ENCODE measurements at regions not wholly inside any gene's neighbourhood (a gene's known extent, or its start where the extent isn't known, plus 50 kb on each side); places are given as distances from the start of the nearest gene placed in this dataset.
"Not testable (repeated sequence)": the region's sequence is repeated elsewhere in the genome, so short reads cannot be mapped to it uniquely, and the experiment has no call there.

GRCh38 chr3:6396631-6397030 is 464.3 kb upstream of the GRM7 start:
- Histone ChIP-seq H3K9me2 (replicated peaks; ENCODE audit: insufficient read depth, low read length) (no peaks in the 10 kb centered on the region), H3K79me2 (ENCODE audit: low read length) (no peaks in the 10 kb centered on the region), H3K36me3 (replicated peaks; ENCODE audit: insufficient read depth, low read length) (no peaks in the 10 kb centered on the region), H2AFZ (ENCODE audit: low read length) (no peak overlapping the region), H3K9ac (ENCODE audit: low read length) (no peak overlapping the region), H3K4me2 (ENCODE audit: low read depth, low read length) (no peak overlapping the region), H3K4me3 (ENCODE audit: low read length) (no peak overlapping the region), H4K20me1 (ENCODE audit: insufficient read depth, low read length) (no peaks in the 10 kb centered on the region), H3K4me1 (ENCODE audit: low read length) (no peaks in the 10 kb centered on the region), H3K9me3 (replicated peaks; ENCODE audit: insufficient read depth, low read length) (no peaks in the 10 kb centered on the region), H3K27ac (ENCODE audit: low read length) (no peak overlapping the region), H3F3A (ENCODE audit: insufficient read depth, low read length) (no peaks in the 10 kb centered on the region), H3K27me3 (replicated peaks; ENCODE audit: insufficient read depth, low read length) (no peaks in the 10 kb centered on the region)
- TF ChIP-seq, protein P1, sequence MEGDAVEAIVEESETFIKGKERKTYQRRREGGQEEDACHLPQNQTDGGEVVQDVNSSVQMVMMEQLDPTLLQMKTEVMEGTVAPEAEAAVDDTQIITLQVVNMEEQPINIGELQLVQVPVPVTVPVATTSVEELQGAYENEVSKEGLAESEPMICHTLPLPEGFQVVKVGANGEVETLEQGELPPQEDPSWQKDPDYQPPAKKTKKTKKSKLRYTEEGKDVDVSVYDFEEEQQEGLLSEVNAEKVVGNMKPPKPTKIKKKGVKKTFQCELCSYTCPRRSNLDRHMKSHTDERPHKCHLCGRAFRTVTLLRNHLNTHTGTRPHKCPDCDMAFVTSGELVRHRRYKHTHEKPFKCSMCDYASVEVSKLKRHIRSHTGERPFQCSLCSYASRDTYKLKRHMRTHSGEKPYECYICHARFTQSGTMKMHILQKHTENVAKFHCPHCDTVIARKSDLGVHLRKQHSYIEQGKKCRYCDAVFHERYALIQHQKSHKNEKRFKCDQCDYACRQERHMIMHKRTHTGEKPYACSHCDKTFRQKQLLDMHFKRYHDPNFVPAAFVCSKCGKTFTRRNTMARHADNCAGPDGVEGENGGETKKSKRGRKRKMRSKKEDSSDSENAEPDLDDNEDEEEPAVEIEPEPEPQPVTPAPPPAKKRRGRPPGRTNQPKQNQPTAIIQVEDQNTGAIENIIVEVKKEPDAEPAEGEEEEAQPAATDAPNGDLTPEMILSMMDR (IDR thresholded peaks at IDR 0.05; ENCODE audit: low read length) = no peak
- TF ChIP-seq EZH2phosphoT487 (IDR thresholded peaks at IDR 0.05; ENCODE audit: low read length) = no peak
- no peak for TF ChIP-seq EZH2 (optimal IDR thresholded peaks at IDR 0.05; ENCODE audit: low read depth, low read length)
- DNase-seq = no peak

DNA sequence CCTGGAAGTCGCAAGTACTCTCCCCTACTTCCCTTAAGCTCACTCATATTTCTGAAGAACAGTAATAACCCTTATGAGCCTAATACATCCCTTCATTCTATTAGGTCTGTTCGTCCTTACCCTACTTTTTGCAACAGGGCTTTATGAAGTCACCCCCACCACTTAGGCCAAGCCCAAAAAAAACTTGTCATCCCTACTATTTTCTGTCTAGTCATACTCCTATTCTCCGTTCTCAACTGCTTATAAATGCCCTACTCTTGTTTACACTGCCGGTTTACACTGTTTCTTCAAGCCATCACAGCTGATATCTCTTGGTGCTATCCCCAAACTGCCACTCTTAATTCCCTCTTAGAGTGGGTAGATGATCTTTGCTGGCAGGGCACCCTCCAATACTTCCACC is 458.2 kb upstream of the GRM7 start:
- not testable (repeated sequence) for H3K9me2 ChIP-seq (replicated peaks; ENCODE audit: insufficient read depth, low read length); DNase-seq; H3F3A ChIP-seq (ENCODE audit: insufficient read depth, low read length); H3K27me3 ChIP-seq (replicated peaks; ENCODE audit: insufficient read depth, low read length); H3K36me3 ChIP-seq (replicated peaks; ENCODE audit: insufficient read depth, low read length); H3K4me3 ChIP-seq (ENCODE audit: low read length); H3K9ac ChIP-seq (ENCODE audit: low read length); H2AFZ ChIP-seq (ENCODE audit: low read length); H3K4me2 ChIP-seq (ENCODE audit: low read depth, low read length); H3K9me3 ChIP-seq (replicated peaks; ENCODE audit: insufficient read depth, low read length); H3K27ac ChIP-seq (ENCODE audit: low read length); H3K4me1 ChIP-seq (ENCODE audit: low read length); H3K79me2 ChIP-seq (ENCODE audit: low read length); H4K20me1 ChIP-seq (ENCODE audit: insufficient read depth, low read length)

- not testable (repeated sequence) for H3F3A ChIP-seq (ENCODE audit: insufficient read depth, low read length); H3K4me1 ChIP-seq (ENCODE audit: low read length); H3K36me3 ChIP-seq (replicated peaks; ENCODE audit: insufficient read depth, low read length); H3K27me3 ChIP-seq (replicated peaks; ENCODE audit: insufficient read depth, low read length); H3K9me3 ChIP-seq (replicated peaks; ENCODE audit: insufficient read depth, low read length); H3K9ac ChIP-seq (ENCODE audit: low read length); H3K4me3 ChIP-seq (ENCODE audit: low read length); H3K4me2 ChIP-seq (ENCODE audit: low read depth, low read length); H3K9me2 ChIP-seq (replicated peaks; ENCODE audit: insufficient read depth, low read length); H3K79me2 ChIP-seq (ENCODE audit: low read length); H2AFZ ChIP-seq (ENCODE audit: low read length); DNase-seq; H4K20me1 ChIP-seq (ENCODE audit: insufficient read depth, low read length); H3K27ac ChIP-seq (ENCODE audit: low read length)
Measured at GRCh38 chr3:6406923-6407322, 454.0 kb upstream of the GRM7 start.

DNA sequence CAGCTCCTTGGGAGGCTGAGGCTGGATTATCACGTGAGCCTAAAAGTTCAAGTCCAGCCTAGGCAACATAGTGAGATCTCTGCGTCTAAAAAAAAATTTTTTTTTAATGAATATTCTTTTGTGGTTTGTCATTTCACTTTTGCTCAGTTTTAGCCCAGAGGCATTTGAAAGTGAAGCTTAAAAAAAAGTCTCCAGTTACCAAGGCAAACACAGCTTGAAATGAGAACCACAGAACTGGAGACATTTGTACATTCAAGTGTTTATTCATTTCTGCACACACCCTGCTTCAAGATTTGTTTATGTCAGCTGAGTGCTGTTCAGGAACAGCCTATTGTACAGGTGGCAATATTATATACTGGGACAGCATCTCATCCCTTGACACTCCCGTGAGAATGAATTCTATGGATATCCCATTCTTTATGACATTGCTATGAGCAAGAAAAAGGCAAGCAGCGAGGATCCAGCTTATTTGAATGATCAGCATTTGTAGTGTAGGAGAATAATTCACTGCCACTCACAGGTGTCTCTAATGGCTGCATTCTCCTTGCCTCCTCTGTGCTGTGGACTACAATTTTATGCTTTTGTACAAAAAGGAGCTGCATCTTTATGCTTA is 444.8 kb upstream of the GRM7 start:
- Histone ChIP-seq H3K27me3 (replicated peaks; ENCODE audit: insufficient read depth, low read length) (no peaks in the 10 kb centered on the region), H3K9me3 (replicated peaks; ENCODE audit: insufficient read depth, low read length) (no peaks in the 10 kb centered on the region), H3K4me2 (ENCODE audit: low read depth, low read length) (no peak overlapping the region), H2AFZ (ENCODE audit: low read length) (no peak overlapping the region), H3K4me3 (ENCODE audit: low read length) (no peak overlapping the region), H3K27ac (ENCODE audit: low read length) (no peak overlapping the region), H3K79me2 (ENCODE audit: low read length) (no peaks in the 10 kb centered on the region), H3K9me2 (replicated peaks; ENCODE audit: insufficient read depth, low read length) (no peaks in the 10 kb centered on the region), H3K36me3 (replicated peaks; ENCODE audit: insufficient read depth, low read length) (no peaks in the 10 kb centered on the region), H4K20me1 (ENCODE audit: insufficient read depth, low read length) (no peaks in the 10 kb centered on the region), H3F3A (ENCODE audit: insufficient read depth, low read length) (no peaks in the 10 kb centered on the region), H3K4me1 (ENCODE audit: low read length) (no peaks in the 10 kb centered on the region), H3K9ac (ENCODE audit: low read length) (no peak overlapping the region)
- no peak for TF ChIP-seq EZH2phosphoT487 (IDR thresholded peaks at IDR 0.05; ENCODE audit: low read length)
- no peak for TF ChIP-seq EZH2 (optimal IDR thresholded peaks at IDR 0.05; ENCODE audit: low read depth, low read length)
- TF ChIP-seq, protein P1 (IDR thresholded peaks at IDR 0.05; ENCODE audit: low read length) = no peak
- no peak for DNase-seq
